H9 (cell line): ENCODE measurements at regions not wholly inside any gene's neighbourhood (a gene's known extent, or its start where the extent isn't known, plus 50 kb on each side); places are given as distances from the start of the nearest gene placed in this dataset.

ENCODE experiments used
- DNase-seq: peaks from one replicate; pipeline ENCODE4 v3.0.0-alpha.2; 2017
- H2AFZ ChIP-seq: one replicate; pipeline ENCODE4 v1.6.1; 2013; ENCODE audit warnings: mild to moderate bottlenecking, low read length, control low read depth, moderate library complexity
- H2AK5ac ChIP-seq: 2 replicates; pipeline ENCODE4 v1.6.1; 2013; ENCODE audit warnings: low read length, control low read depth, mixed read lengths; ENCODE audit not compliant: insufficient read length
- H2BK120ac ChIP-seq: one replicate; pipeline ENCODE4 v1.6.1; 2013; ENCODE audit warnings: low read depth, mild to moderate bottlenecking, low read length, control low read depth, inconsistent platforms; ENCODE audit not compliant: poor library complexity, severe bottlenecking
- H2BK12ac ChIP-seq: 2 replicates; pipeline ENCODE4 v1.6.1; 2013; ENCODE audit warnings: low read length, control low read depth, mixed read lengths, low read depth; ENCODE audit not compliant: insufficient read length
- H2BK15ac ChIP-seq: 2 replicates; pipeline ENCODE4 v1.6.1; 2013; ENCODE audit warnings: low read depth, low read length, control low read depth
- H2BK20ac ChIP-seq: one replicate; pipeline ENCODE4 v1.6.1; 2013; ENCODE audit warnings: low read depth, mild to moderate bottlenecking, low read length, control low read depth, inconsistent platforms; ENCODE audit not compliant: poor library complexity, severe bottlenecking
- H2BK5ac ChIP-seq: 2 replicates; pipeline ENCODE4 v1.6.1; 2013; ENCODE audit warnings: low read length, control low read depth, mixed read lengths; ENCODE audit not compliant: insufficient read length
- H3K14ac ChIP-seq: 2 replicates; pipeline ENCODE4 v1.6.1; 2013; ENCODE audit warnings: low read length, control low read depth; ENCODE audit not compliant: insufficient read depth
- H3K18ac ChIP-seq: 2 replicates; pipeline ENCODE4 v1.6.1; 2013; ENCODE audit warnings: low read depth, mild to moderate bottlenecking, mixed read lengths, low read length, control low read depth; ENCODE audit not compliant: insufficient read length
- H3K23ac ChIP-seq: 2 replicates; pipeline ENCODE4 v1.6.1; 2013; ENCODE audit warnings: low read length, control low read depth, mixed read lengths, low read depth; ENCODE audit not compliant: insufficient read length
- H3K23me2 ChIP-seq: 2 replicates; pipeline ENCODE4 v1.6.1; 2013; ENCODE audit warnings: low read depth, mild to moderate bottlenecking, mixed read lengths, low read length, control low read depth; ENCODE audit not compliant: insufficient read length, poor library complexity, severe bottlenecking
- H3K27ac ChIP-seq: 2 replicates; pipeline ENCODE4 v1.5.1; 2013; ENCODE audit warnings: low read length, control low read depth, mixed read lengths, low read depth; ENCODE audit not compliant: insufficient read length
- H3K27me3 ChIP-seq: 2 replicates; pipeline ENCODE4 v1.6.1; 2013; ENCODE audit warnings: low read length, control low read depth, inconsistent platforms; ENCODE audit not compliant: insufficient read depth
- H3K4ac ChIP-seq: 2 replicates; pipeline ENCODE4 v1.6.1; 2013; ENCODE audit warnings: low read depth, mild to moderate bottlenecking, control low read depth, inconsistent platforms, low read length, moderate library complexity
- H3K4me1 ChIP-seq: 2 replicates; pipeline ENCODE4 v1.6.1; 2013; ENCODE audit warnings: low read length, control low read depth, inconsistent platforms; ENCODE audit not compliant: insufficient read depth
- H3K4me2 ChIP-seq: 2 replicates; pipeline ENCODE4 v1.6.1; 2013; ENCODE audit warnings: low read length, control low read depth, mixed read lengths; ENCODE audit not compliant: insufficient read length, insufficient read depth
- H3K56ac ChIP-seq: 2 replicates; pipeline ENCODE4 v1.6.1; 2013; ENCODE audit warnings: low read depth, mild to moderate bottlenecking, mixed read lengths, low read length, control low read depth; ENCODE audit not compliant: insufficient read length
- H3K79me1 ChIP-seq: 2 replicates; pipeline ENCODE4 v1.6.1; 2013; ENCODE audit warnings: low read depth, mild to moderate bottlenecking, moderate library complexity, low read length, control low read depth, inconsistent platforms; ENCODE audit not compliant: insufficient read depth, poor library complexity, severe bottlenecking
- H3K79me2 ChIP-seq: 2 replicates; pipeline ENCODE4 v1.6.1; 2013; ENCODE audit warnings: low read length, control low read depth, inconsistent platforms; ENCODE audit not compliant: insufficient read depth
- H3K9ac ChIP-seq: 2 replicates; pipeline ENCODE4 v1.6.1; 2013; ENCODE audit warnings: low read length, control low read depth, mixed read lengths; ENCODE audit not compliant: insufficient read length; ENCODE audit errors: extremely low read depth
- H3K9me3 ChIP-seq: one replicate; pipeline ENCODE4 v1.6.1; 2013; ENCODE audit warnings: low read depth, low read length, inconsistent platforms; ENCODE audit not compliant: control insufficient read depth
- H3T11ph ChIP-seq: one replicate; pipeline ENCODE4 v1.6.1; 2013; ENCODE audit warnings: mild to moderate bottlenecking, low read length, control low read depth, inconsistent platforms
- H4K20me1 ChIP-seq: one replicate; pipeline ENCODE4 v1.6.1; 2013; ENCODE audit not compliant: control insufficient read depth, insufficient read length, insufficient read depth
- H4K5ac ChIP-seq: 2 replicates; pipeline ENCODE4 v1.6.1; 2013; ENCODE audit warnings: low read depth, mild to moderate bottlenecking, mixed read lengths, low read length, control low read depth; ENCODE audit not compliant: insufficient read length
- H4K8ac ChIP-seq: replicated peaks from 2 replicates; pipeline ENCODE4 v1.6.1; 2013; ENCODE audit warnings: low read length, control low read depth, mixed read lengths, low read depth; ENCODE audit not compliant: insufficient read length
- H4K91ac ChIP-seq: 2 replicates; pipeline ENCODE4 v1.6.1; 2013; ENCODE audit warnings: low read depth, mild to moderate bottlenecking, moderate library complexity, mixed read lengths, low read length, control low read depth; ENCODE audit not compliant: insufficient read length
- H3K27ac Mint-ChIP-seq, 3 experiments: 2 replicates in 2 of 3; 3 replicates in 1 of 3; pipeline ENCODE4 v1.8.0; 2020 to 2021; ENCODE audit warnings: mixed read lengths in 3 of 3, mild to moderate bottlenecking in 1 of 3, moderate library complexity in 1 of 3
- H3K27me3 Mint-ChIP-seq: 2 replicates; pipeline ENCODE4 v1.8.0; 2021; ENCODE audit warnings: low read depth, mild to moderate bottlenecking, moderate library complexity, mixed read lengths
- H3K36me3 Mint-ChIP-seq, 3 experiments: 2 replicates in 2 of 3; 3 replicates in 1 of 3; pipeline ENCODE4 v1.8.0; 2020 to 2021; ENCODE audit warnings: low read depth in 3 of 3, mixed read lengths in 3 of 3; ENCODE audit not compliant: insufficient read depth in 1 of 3
- H3K4me1 Mint-ChIP-seq, 2 experiments: 2 replicates each; pipeline ENCODE4 v1.8.0; 2020; ENCODE audit warnings: mixed read lengths in 2 of 2
- H3K4me3 Mint-ChIP-seq, 2 experiments: 2 replicates in 1 of 2; 3 replicates in 1 of 2; pipeline ENCODE4 v1.8.0; 2020 to 2021; ENCODE audit warnings: mild to moderate bottlenecking in 2 of 2, mixed read lengths in 2 of 2, moderate library complexity in 1 of 2
- H3K9me3 Mint-ChIP-seq, 2 experiments: 2 replicates in 1 of 2; 3 replicates in 1 of 2; pipeline ENCODE4 v1.8.0; 2020; ENCODE audit warnings: mild to moderate bottlenecking in 2 of 2, mixed read lengths in 2 of 2, moderate library complexity in 1 of 2
- CTCF ChIP-seq: fragments of 200-600 bp; sonication (generic); conservative IDR thresholded peaks from 3 replicates; pipeline ENCODE4 v1.8.0; 2021; ENCODE audit warnings: antibody characterized with exemption, mild to moderate bottlenecking
- WGBS: extraction: QIAGEN DNeasy Blood & Tissue Kit; methylation state at CpG from one replicate; pipeline ENCODE4 v1.1.7; 2013; ENCODE audit warnings: missing lambda C conversion rate, low lambda C conversion rate, mixed read lengths; ENCODE audit not compliant: insufficient read length; ENCODE audit errors: extremely low coverage; 5-methylcytosine and 5-hydroxymethylcytosine counted together

GRCh38 chr7:142313528-142313927, 55.7 kb upstream of the PRSS58 start:
- H3T11ph ChIP-seq: no peak overlapping the region
- peaks cover 1 to 4% of the 10 kb centered on the region in 2 experiments; a peak in 2 of 4 replicates for H3K4me1 Mint-ChIP-seq
- no peaks in the 10 kb centered on the region for H3K36me3 Mint-ChIP-seq
- no peaks in the 10 kb centered on the region for H3K9me3 ChIP-seq
- no CpG with 5 or more reads among the region's 11 CpGs for WGBS
- H2BK12ac ChIP-seq: no peak overlapping the region
- no peak overlapping the region for H2BK15ac ChIP-seq
- H4K8ac ChIP-seq: no peak overlapping the region
- no peaks in the 10 kb centered on the region for H3K9me3 Mint-ChIP-seq
- DNase-seq: no peak
- H3K79me1 ChIP-seq: no peaks in the 10 kb centered on the region
- no peak overlapping the region for H3K4ac ChIP-seq
- no peak overlapping the region for H3K14ac ChIP-seq
- no peak overlapping the region for H3K4me3 Mint-ChIP-seq
- no peak overlapping the region for H3K56ac ChIP-seq
- no peak overlapping the region for H3K4me2 ChIP-seq
- H2BK120ac ChIP-seq: no peak overlapping the region
- H2AFZ ChIP-seq: no peak overlapping the region
- no peak overlapping the region for H3K18ac ChIP-seq
- H4K91ac ChIP-seq: no peak overlapping the region
- H3K23ac ChIP-seq: no peak overlapping the region
- H3K27ac ChIP-seq: no peak overlapping the region
- H4K5ac ChIP-seq: no peak overlapping the region
- H3K4me1 ChIP-seq: no peaks in the 10 kb centered on the region
- no peak overlapping the region for H2BK5ac ChIP-seq
- H2BK20ac ChIP-seq: no peak overlapping the region
- H3K79me2 ChIP-seq: no peaks in the 10 kb centered on the region
- no peak overlapping the region for H2AK5ac ChIP-seq
- TF ChIP-seq CTCF: no peak
- H3K9ac ChIP-seq: no peak overlapping the region
- H3K23me2 ChIP-seq: no peaks in the 10 kb centered on the region
- no peaks in the 10 kb centered on the region for H3K27me3 ChIP-seq
- peaks cover 26% of the 10 kb centered on the region for H3K27me3 Mint-ChIP-seq
- no peak overlapping the region for H3K27ac Mint-ChIP-seq
- no peaks in the 10 kb centered on the region for H4K20me1 ChIP-seq
